Upper lobe of left lung (tissue), 6 donors: ENCODE measurements at regions not wholly inside any gene's neighbourhood (a gene's known extent, or its start where the extent isn't known, plus 50 kb on each side); places are given as distances from the start of the nearest gene placed in this dataset.

ENCODE experiments used
- ATAC-seq, 2 donors: fragments of 200-7000 bp; cut with Tn5 transposase; one replicate each; pipeline ENCODE4 v1.9.1; 2022; ENCODE audit warnings: mild to moderate bottlenecking in 2 of 2, moderate library complexity in 2 of 2; ENCODE audit not compliant: low FRiP score in 2 of 2
- DNase-seq, 2 donors: peaks; one replicate each; pipeline ENCODE4 v3.0.0-alpha.2; 2019 to 2020
- H3K27ac ChIP-seq, 4 donors: fragments of 200-600 bp; sonication (generic); one replicate each; pipeline ENCODE4 v1.5.1; 2016 to 2019
- H3K27me3 ChIP-seq, 4 donors: fragments of 200-600 bp; sonication (generic); one replicate each; pipeline ENCODE4 v1.5.1; 2017 to 2019
- H3K36me3 ChIP-seq, 4 donors: fragments of 200-600 bp; sonication (generic); one replicate each; pipeline ENCODE4 v1.5.1; 2016 to 2019
- H3K4me1 ChIP-seq, 4 donors: fragments of 200-600 bp; sonication (generic); one replicate each; pipeline ENCODE4 v1.5.1; 2018 to 2019
- H3K4me3 ChIP-seq, 4 donors: fragments of 200-600 bp; sonication (generic); one replicate each; pipeline ENCODE4 v1.5.1; 2017 to 2019; ENCODE audit warnings: mild to moderate bottlenecking in 2 of 4, moderate library complexity in 1 of 4
- H3K9me3 ChIP-seq, 4 donors: fragments of 200-600 bp; sonication (generic); one replicate each; pipeline ENCODE4 v1.5.1; 2018 to 2019
- EP300 ChIP-seq, 4 donors: sonication (generic); formaldehyde crosslinking; IDR thresholded peaks; one replicate each; pipeline ENCODE4 v1.5.1; 2017; ENCODE audit warnings: antibody characterized with exemption in 4 of 4, control low read depth in 2 of 4
- POLR2A ChIP-seq, 4 donors: fragments of 450-650 bp; IDR thresholded peaks; one replicate each; pipeline ENCODE4 v1.5.1; 2016 to 2017; ENCODE audit warnings: antibody characterized with exemption in 4 of 4, mild to moderate bottlenecking in 2 of 4
- POLR2AphosphoS5 ChIP-seq, 2 donors: sonication (generic); formaldehyde crosslinking; IDR thresholded peaks; one replicate each; pipeline ENCODE4 v1.5.1; 2017; ENCODE audit warnings: antibody characterized with exemption in 2 of 2
- WGBS, 2 donors: methylation state at CpG; one replicate each; pipeline ENCODE4 v1.1.5; 2017 to 2018; 5-methylcytosine and 5-hydroxymethylcytosine counted together
- TF ChIP-seq, protein P1 (sequence below), 6 experiments: fragments of 450-650 bp in 4 of 6; fragments of 200-600 bp in 2 of 6; sonication (generic) in 2 of 6; IDR thresholded peaks; one replicate each; pipeline ENCODE4 v1.5.1; 2016 to 2019; ENCODE audit warnings: antibody characterized with exemption in 6 of 6
- donor health status: DM: no; HTN: no; CAD: no; lungs with moderate emphysema.
- donor health status: DM: no; HTN: yes; CAD: no; lungs with severe emphysema.

DNA sequence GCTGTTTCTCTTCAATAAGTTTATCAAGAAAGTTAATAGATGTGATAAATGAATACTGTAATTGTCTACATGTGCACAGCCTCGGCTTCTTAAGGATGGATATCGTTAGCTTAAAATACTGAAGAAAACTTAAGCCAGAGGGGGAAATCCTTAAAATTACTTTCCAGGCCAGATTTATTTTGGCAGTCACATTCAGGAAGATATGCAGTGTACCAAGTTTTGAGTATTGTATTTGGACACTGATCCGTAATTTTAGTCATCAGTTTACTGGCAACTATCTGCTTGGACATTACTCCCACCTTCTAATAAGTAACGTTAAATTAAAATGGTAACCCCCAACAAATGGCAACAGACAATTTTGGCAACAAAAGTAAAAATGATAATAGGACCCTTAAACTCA, 770.0 kb upstream of the ZEB2 start:
- H3K4me3 ChIP-seq, result no peak overlapping the region
- no peak for DNase-seq
- H3K36me3 ChIP-seq, result no peaks in the 10 kb centered on the region
- WGBS, 2 donors, result 78 to 79% methylated on average over 4 of the region's 4 CpGs
- ATAC-seq, result no peak
- H3K27ac ChIP-seq, result no peak overlapping the region
- H3K27me3 ChIP-seq, result no peaks in the 10 kb centered on the region
- TF ChIP-seq POLR2A (IDR thresholded peaks at IDR 0.05), result no peak
- no peak for TF ChIP-seq POLR2AphosphoS5 (IDR thresholded peaks at IDR 0.05)
- TF ChIP-seq, protein P1, sequence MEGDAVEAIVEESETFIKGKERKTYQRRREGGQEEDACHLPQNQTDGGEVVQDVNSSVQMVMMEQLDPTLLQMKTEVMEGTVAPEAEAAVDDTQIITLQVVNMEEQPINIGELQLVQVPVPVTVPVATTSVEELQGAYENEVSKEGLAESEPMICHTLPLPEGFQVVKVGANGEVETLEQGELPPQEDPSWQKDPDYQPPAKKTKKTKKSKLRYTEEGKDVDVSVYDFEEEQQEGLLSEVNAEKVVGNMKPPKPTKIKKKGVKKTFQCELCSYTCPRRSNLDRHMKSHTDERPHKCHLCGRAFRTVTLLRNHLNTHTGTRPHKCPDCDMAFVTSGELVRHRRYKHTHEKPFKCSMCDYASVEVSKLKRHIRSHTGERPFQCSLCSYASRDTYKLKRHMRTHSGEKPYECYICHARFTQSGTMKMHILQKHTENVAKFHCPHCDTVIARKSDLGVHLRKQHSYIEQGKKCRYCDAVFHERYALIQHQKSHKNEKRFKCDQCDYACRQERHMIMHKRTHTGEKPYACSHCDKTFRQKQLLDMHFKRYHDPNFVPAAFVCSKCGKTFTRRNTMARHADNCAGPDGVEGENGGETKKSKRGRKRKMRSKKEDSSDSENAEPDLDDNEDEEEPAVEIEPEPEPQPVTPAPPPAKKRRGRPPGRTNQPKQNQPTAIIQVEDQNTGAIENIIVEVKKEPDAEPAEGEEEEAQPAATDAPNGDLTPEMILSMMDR (IDR thresholded peaks at IDR 0.05), result no peak
- TF ChIP-seq EP300 (IDR thresholded peaks at IDR 0.05), result no peak
- H3K4me1 ChIP-seq, result peaks cover 0 to 3% (median 0%) of the 10 kb centered on the region in 4 donors
- H3K9me3 ChIP-seq, result no peaks in the 10 kb centered on the region

DNA sequence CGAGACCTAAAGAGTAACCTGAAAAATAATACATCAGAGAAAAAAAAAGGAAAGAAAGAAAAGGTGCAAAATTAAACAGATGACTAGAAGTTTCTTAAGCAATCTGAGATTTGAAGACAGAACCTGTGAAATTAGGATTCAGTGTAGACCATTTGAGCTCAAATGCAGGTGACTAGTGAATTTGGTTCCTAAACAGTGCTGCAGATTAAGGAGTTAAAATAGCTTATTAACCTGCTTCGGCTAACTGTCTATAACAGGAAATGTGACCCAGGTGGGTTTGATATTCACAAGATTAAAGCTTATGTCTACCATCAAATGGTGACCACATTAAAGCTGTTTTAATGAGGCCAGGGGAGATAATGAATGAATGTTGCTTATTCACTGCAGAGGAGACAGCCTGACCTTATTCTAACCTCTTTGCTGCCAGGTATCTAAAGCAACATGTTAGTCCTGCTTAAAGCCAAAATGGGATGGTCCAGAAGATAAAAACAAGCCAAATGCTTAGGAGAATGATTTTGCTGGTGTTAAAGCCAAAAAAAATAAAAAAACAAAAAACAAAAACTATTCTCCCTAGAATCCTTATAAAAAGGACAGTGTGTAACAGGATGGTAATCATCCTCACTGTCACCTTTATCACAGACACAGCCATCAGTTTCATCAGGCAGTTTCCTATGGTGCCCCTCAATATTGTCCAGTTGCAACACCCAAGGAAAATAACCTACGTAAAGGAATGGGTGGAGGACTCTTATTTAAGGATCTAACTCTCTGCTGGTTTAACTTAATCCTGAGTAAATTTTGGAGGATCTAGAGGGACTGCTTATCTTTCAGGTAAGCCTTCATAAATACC, 769.0 kb upstream of the ZEB2 start:
- no peak for ATAC-seq

DNA sequence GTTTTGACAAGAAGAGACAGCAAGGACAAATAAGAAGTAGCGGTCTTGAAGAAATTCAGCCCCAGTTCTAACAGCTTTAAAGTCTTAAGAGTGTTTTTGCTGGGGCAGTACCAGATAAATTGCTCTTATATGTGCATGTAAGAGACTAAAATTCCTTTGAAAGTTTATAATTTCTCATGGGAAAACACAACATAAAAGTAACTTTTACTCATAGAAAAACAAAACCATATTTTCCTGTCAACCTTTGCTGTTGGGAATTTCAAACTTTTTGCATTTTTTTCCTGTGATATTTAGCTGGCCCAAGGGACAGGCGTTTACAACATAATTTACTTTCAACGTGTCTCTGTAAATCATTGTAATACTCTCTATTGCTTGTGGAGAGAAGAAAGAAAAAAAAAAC, 767.8 kb upstream of the ZEB2 start:
- H3K4me1 ChIP-seq, result peaks cover 0 to 3% (median 0%) of the 10 kb centered on the region in 4 donors
- no peak for ATAC-seq
- H3K36me3 ChIP-seq, result no peaks in the 10 kb centered on the region
- TF ChIP-seq EP300 (IDR thresholded peaks at IDR 0.05) (no peak), POLR2A (IDR thresholded peaks at IDR 0.05) (no peak), POLR2AphosphoS5 (IDR thresholded peaks at IDR 0.05) (no peak)
- TF ChIP-seq, protein P1 (IDR thresholded peaks at IDR 0.05), result no peak
- no peaks in the 10 kb centered on the region for H3K27me3 ChIP-seq
- H3K4me3 ChIP-seq, result no peak overlapping the region
- DNase-seq, result no peak
- H3K9me3 ChIP-seq, result no peaks in the 10 kb centered on the region
- 53 to 65% methylated on average over 3 of the region's 3 CpGs for WGBS, 2 donors
- H3K27ac ChIP-seq, result no peak overlapping the region

More for the DNA sequence above, 769.0 kb upstream of the ZEB2 start:
- no peaks in the 10 kb centered on the region for H3K9me3 ChIP-seq
- WGBS, 2 donors, result 80 to 81% methylated on average over 3 of the region's 3 CpGs
- no peaks in the 10 kb centered on the region for H3K27me3 ChIP-seq
- no peak for DNase-seq
- H3K36me3 ChIP-seq, result no peaks in the 10 kb centered on the region
- H3K4me1 ChIP-seq, result peaks cover 0 to 3% (median 0%) of the 10 kb centered on the region in 4 donors
- no peak for TF ChIP-seq POLR2AphosphoS5 (IDR thresholded peaks at IDR 0.05)
- TF ChIP-seq, protein P1 (IDR thresholded peaks at IDR 0.05), result no peak
- no peak for TF ChIP-seq POLR2A (IDR thresholded peaks at IDR 0.05)
- TF ChIP-seq EP300 (IDR thresholded peaks at IDR 0.05), result no peak
- no peak overlapping the region for H3K4me3 ChIP-seq
- H3K27ac ChIP-seq, result no peak overlapping the region

DNA sequence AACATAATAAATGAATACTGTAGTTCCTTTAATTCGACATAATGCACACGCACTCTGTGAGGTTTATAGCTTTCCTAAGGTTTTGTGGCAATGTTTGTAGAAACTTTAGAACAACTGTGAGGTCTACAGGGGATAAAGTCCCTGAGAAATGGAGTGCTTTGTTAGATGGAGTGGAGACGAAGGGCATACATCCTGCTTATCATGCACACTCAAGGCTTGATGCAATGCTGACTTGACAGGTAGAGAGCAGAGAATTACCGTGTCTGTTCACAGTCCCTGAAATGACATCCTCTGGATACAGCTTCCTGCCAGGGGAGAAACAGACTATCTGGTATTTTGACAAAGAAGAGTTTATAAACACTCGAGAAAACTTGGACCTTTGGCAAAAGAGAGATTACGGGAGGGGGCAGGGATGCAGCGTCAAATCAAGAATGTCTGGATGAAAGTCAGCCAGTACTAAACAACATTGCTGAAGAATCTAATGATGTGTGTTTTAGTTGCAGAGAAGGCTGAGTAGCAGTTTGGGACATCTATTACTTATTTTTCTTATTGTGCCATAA, 766.9 kb upstream of the ZEB2 start:
- H3K9me3 ChIP-seq, result no peaks in the 10 kb centered on the region
- H3K4me1 ChIP-seq, result peaks cover 0 to 3% (median 0%) of the 10 kb centered on the region in 4 donors
- DNase-seq (no peak), ATAC-seq (no peak)
- TF ChIP-seq, protein P1 (IDR thresholded peaks at IDR 0.05), result no peak
- no peak for TF ChIP-seq EP300 (IDR thresholded peaks at IDR 0.05)
- no peak overlapping the region for H3K4me3 ChIP-seq
- 53 to 56% methylated on average over 7 of the region's 7 CpGs for WGBS, 2 donors
- no peaks in the 10 kb centered on the region for H3K36me3 ChIP-seq
- no peaks in the 10 kb centered on the region for H3K27me3 ChIP-seq
- no peak overlapping the region for H3K27ac ChIP-seq
